H1 (cell line): ENCODE measurements at regions not wholly inside any gene's neighbourhood (a gene's known extent, or its start where the extent isn't known, plus 50 kb on each side); places are given as distances from the start of the nearest gene placed in this dataset.

Experiments used
- RNF2 ChIP-seq: fragments of 200-900, 300-1000 bp; sonication (generic); IDR thresholded peaks from 2 replicates; pipeline ENCODE4 v1.7.1; 2016; ENCODE audit warnings: borderline replicate concordance, low read depth, mild to moderate bottlenecking, antibody characterized with exemption, low read length; ENCODE audit not compliant: poor library complexity, severe bottlenecking; ENCODE audit errors: missing control alignments

DNA sequence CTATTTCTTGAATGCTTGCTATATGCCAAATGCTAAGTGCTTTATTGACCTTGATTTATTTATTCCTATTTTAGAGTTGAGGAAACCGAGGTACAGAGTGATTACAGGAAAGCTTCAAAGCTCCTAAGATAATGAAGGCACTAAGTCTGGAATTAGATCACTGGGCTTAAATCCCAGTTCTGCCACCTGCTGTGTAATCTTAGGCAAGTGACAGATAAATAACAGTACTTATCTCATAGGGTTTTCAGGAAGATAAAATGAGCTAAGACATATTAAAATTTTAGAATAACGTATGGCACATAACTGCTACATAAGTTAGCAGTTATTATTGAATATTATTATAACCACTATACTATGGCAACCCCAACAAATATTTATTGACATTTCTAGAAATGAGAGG is 843.8 kb downstream of the DTWD2 start (continued):
- no peak for TF ChIP-seq RNF2
